RKO (cell line): ENCODE measurements at regions not wholly inside any gene's neighbourhood (a gene's known extent, or its start where the extent isn't known, plus 50 kb on each side); places are given as distances from the start of the nearest gene placed in this dataset.

Source experiments
- DNase-seq: peaks from one replicate; pipeline ENCODE4 v3.0.0-alpha.2; 2016; ENCODE audit warnings: low spot score

DNA sequence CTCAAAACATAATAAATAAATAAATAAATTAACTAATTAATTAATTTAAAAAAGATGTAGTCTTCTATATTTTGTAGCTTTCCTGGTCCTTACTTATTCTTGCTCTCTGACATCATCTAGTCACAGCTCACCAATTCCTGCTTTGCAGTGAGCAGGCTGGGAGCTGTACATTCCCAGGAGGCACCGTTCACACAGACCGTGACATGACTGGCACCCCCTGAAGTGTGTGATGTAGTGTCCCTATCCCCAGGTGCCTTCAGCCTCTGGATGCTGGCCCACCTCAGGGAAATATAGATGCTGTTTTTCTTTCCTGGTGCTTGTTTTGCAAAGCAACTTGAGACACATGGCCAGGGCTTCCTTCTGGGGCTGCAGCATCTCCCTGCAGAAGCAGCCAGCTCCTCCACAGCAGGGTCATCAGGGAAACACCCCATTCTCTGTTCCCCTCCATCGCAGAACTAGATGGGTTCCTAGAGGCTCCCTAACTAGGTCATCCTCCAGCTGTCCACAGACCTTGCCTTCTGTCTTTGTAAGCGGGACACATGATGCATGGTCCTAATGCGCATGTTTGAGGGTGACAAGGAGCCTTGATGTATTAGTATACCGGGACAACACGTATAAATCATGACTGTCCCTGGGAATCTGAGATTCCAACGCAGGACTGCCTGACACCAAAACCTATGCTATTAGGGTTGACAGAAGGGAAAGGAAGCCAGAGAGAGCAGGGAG is 76.4 kb downstream of the RHOB start:
- no peak for DNase-seq

DNA sequence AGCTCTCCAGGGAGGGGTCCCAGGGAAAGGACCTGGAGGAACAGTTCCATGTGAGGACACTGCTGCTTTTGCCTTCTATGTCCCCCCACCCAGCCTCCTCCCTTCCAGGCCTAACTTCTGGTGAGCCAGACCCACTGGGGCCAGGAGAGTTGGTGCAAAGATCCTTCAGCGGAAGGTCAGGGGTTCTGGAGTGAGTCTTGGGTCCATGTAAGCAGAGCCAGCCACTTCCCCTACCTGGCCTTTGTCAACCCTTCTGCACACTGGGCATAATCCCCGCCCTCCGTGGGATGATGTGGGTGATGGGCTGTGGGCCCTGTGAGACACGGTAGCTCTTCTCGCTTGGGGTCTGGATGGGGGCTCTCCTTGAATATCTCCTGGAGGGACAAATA is 76.9 kb downstream of the RHOB start:
- DNase-seq = no peak

DNA sequence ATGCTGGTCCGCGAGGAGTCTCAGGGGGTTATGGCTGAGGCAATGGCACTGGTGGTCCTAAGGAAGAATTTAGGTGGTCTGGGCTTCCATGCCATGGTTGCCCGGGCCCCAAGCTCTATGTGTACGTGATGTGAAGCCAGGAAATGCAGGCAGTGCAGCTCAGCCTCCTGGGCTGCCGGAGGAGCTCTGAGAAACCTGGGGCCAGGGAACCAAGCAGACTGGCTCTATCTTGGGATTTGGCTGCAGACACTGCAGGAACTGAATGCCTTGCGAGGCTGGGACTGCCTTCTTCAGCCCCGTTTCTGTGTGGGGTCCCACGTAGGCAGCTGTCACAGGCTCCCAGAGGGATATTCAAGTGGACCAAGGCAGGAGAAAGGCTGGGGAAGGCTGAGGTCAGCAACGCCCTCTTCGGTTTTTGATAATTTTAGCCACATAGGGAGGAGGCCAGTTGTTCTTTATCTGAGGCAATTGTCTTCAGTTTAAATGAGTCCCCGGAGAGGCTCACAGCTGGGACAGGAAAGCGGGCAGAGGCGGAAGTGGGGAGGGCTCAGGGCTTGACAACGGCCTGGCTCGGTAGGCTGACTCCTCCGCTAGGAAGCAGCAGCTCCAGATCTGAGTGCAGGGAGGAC is 77.7 kb downstream of the RHOB start:
- DNase-seq = no peak

DNA sequence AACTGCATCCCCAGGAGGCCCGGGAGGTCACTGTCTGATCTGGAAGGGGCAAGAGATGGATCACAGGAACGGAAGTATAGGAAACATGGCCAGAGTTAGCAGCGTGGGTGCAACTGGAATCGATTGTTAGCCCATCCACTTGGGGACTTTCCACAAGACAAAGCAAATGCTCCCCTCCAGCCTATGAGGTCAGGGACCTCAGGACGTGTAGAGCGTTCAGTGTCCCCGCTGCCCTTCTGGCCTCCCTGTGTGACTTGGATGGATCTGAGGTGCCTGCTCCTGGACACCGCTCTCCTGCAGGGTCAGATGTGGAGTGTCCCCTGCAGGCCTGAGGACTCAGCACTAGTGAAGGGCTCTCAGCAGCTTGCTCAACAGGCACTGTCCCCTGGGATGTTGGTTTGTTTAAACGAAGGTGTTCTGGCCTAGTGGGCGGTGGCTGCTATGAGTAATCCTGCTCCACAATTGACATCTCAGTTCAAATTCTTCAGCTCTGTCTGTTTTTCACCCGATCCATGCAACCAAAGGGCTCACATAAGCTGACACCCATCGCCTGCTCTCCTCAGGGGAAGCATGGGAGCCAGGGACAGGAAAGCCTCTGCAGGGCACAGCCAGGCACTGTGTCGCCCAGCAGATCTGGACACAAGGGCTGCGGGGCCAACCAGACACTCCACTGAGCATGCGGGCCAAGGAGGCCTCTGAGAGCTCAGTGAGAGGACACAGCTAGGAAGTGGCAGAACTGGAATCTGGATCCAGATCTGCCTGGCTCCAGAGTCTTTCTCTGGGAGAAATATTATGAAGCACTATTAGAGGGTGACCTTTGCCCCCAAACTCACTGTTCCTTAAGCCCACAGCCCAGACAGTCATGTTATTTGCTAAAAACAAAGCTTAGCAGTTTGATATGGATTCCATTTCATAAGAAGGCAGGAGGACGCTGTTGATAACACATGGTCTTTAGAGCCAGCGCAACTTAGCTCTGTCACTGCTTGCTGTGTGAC is 78.5 kb downstream of the RHOB start:
- no peak for DNase-seq

DNA sequence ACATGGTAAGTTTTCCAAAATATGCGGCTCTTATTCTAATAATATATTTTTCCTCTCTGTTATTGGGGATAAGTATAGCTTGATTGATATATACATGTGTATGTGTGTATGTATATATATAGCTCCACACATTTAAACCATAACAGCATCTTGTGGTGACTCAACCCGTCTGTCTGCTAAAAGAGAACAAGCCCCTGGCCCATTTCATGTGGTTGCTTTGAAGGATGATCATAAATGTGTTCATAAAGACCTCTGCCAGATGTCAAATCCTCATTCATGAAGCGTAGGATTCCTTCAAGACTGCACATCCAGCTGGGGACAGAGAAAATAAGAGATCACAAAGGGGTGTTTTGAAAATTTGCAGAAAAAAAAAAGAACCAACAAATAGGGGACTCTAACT is 79.3 kb downstream of the RHOB start:
- DNase-seq = no peak

DNA sequence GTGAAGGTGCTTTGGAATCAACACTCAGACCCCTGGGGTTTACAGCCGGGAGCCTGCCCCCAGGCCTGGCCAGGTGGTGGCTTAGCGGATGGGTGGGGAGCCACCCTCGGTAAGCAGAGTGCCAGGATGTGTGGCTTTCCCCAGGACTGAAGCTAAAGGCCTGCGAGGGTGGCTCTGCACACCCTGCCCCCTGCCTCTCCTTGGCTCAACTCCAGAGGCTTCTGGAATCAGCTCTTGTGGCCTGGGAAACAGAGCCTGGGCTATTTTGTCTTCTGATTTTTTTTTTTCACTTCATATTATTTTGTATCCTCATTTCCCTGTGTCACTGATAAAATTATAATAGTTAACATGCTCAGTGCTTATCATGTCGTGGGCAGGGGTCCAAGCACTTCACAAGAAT is 79.8 kb downstream of the RHOB start:
- DNase-seq = no peak

DNA sequence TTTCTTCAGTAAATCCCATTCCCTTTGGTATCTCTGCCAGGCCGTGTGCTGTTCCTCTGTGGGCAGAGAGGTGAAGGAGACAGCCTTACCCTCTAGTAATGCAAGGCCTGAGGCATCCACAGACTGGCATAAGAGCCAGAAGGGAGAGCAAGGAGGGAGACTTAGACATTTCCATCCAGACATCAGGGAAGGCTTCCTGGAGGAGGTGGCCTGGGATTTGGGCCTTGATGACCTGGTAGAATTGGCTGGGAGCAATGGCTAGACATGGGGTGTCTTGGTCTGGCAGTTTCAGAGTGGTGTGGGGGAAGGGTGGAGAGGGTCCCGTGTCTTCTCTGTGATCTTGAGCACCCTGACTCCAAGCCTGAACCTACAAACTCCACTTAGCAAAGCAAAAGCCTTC is 81.8 kb downstream of the RHOB start:
- DNase-seq = no peak

DNA sequence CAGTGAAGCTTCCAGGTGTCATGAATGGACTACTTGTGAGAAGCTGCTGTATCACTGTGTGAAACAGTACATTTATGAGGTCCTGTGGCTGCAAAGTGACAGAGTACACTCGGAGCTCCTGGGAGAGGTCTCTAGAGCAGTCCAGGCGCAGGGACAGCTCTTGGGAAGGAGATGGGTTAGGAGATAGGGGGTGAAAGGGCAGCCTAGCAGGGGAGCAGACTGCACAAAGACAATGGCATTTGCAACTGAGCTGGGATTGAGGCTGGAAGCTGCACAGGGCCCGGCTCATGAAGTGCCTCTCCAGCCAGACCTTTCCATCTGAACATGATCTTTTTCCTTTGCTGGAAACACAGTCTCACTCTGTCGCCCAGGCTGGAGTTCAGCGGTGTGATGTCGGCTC is 83.6 kb downstream of the RHOB start:
- no peak for DNase-seq

DNA sequence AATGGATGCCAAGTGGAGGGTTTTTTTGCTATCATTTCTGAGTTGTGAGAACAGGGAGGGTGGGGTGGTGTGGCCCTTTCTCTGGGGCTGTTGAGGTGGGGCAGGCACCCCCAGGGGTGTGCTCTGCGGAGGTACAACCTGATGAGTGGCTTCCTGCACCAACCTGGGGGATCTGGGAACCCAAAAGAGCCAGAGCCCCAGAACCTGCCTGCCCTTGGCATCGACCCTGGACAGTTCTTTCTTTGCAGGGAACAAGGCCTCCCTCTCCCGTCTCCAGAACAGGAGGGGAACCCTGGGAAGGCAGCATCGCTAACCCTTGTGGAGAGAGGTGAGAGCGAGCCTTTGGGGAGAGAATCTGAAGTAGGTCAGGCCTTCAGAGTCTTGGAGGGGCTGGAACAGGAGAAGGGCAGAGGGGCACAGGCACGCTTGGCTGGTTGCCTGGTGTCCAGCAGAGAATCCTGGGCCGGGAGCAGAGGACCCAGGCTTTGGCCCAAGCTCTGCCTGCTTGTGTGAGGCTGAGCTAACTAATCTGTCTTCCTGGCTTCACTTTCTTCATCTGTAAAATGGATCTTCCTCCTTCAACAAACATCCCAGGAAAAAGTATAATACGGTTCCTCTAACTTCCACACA is 84.9 kb downstream of the RHOB start:
- DNase-seq = no peak

DNA sequence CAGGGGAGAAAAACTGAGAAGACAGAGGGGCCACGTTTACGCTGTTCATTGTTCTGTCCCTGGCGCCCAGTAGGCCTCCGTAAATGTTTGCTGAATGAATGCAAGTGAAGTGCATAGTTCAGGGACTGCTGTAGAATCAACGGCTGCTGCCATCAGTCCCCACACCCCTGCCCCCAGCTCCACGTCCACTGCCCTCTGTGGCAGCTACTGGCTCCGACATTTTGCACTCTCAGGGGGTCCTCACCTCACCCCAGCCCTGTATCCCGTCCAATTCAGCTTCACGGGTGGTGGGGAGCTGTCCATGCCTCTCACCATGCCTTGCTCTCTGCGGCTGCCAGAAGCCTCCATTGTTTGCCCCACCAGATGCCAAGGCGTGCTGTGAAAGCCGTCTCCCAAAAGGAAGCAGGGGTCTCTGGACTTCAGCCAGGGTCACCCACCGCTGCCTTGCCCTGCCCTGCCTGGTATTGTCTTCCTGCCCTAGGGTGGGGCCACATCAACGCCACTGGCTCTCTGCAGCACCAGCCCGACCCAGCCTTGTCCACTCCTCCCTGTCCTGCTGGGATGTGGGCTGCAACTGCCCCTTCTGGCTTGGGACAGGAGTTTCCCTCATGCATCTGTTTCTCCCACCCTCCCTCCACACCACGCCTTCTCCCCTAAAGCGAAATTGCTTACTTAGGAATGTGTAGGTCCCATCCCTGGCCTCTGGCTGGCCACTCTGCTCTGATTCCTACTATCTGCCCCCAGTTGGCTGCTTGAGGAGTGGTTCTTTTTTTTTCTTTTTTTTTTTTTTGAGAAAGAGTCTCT is 86.0 kb downstream of the RHOB start:
- DNase-seq = no peak

DNA sequence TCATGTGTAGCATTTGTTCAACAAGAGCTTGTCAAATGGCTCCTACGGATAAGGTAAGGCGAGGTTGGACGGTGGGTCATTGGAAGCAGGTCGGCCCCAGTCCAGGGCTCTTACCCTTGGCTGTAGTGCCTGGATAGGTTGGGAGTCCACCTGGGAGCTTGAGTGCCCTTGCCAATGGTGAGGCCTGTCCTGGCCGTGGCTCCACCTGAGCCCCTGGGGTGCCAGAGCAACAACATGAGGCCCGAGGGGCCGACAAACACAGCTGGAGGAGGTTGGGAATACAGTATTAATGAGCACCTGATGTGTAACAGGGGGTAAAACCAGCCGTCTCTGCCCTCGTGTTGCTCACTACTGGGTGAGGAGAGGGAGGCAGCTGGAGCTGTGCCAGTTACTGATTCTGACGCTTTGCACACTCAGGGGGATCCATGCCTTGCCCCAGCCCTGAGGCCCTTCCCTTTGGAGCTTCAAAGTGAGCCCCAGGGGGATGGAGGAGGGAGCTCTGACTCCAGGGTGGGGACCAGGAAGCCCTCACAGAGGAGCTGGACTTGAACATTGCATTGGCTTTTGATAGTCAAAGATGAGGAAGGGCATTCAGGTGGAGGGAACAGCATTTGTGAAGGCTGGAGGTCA is 87.2 kb downstream of the RHOB start:
- no peak for DNase-seq

DNA sequence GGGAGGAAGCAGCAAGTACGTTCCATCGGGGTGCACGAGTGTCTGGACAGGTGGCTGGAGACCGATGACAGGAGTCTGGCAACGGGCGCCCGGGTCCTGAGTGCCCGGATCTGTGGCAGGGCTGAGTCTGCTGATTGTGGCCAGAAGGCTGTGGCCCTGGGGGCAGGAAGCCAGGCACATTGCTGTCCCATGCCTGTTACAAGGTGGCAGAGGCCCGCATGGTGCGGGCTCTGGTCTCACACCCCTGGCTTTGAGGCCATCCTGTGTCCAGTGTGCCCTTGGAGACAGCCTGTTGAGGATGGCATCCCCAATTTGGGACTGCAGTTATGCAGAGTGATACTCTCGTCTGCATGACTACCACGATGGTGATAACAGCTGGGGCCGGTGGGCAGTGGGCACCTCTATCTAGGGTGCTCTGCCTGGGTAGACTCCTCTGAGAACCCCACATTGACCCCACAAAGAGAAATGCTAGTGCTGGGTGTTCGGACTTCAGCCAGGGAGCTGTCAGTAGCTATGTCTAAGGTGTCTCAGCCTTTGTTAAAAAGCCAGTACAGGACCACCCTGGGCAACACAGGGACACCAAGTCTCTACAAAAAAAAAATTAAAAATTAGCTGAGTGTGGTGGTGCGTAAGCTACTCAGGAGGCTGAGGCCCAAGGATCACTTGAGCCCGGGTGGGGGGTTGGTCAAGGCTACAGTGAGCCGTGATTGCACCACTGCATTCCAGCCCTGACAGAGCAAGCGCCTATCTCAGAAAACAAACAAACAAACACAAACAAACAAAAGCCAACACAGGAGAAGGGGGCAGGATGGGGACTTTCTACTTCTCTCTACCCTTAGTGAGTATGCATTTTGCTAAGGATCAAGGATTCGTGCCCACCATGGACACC is 88.3 kb downstream of the RHOB start:
- no peak for DNase-seq

DNA sequence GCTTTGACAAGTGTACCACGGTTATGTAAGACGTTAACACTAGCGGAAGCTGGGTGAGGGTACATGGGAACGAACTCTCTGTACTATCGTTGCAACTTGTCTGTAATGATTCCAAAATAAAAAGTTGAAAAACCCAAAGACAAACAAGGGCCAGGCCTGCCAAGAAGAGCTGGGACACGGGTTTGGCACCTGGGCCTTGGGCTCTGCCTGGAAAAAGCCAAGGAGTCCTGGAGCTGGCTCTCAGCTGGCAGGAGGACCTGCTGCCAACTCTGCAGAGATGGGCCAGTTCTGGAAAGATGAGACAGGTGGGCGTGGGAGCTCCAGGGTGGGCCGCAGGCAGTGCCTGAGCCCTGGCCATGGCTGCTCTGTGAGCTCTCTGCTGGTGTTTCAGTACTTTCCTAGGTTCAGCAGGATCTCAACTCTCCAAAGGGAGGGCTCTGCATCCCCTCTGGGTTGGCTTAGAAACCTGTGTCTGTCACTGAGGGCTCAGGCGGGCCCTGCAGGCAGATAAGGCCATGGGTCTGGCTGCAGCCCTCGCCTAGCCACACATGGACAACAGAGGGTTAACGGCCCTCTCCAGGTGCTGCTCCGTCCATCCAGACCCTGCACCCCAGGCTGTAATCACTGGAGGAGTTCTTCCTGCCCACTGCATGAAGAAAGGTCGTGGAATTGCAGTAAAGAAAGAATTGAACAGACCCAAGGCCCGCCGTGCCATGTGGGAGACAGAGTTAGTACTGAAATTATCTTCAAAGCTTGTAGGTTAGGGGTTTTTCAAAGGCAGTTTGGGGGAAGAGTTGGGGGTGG is 89.9 kb downstream of the RHOB start:
- no peak for DNase-seq

DNA sequence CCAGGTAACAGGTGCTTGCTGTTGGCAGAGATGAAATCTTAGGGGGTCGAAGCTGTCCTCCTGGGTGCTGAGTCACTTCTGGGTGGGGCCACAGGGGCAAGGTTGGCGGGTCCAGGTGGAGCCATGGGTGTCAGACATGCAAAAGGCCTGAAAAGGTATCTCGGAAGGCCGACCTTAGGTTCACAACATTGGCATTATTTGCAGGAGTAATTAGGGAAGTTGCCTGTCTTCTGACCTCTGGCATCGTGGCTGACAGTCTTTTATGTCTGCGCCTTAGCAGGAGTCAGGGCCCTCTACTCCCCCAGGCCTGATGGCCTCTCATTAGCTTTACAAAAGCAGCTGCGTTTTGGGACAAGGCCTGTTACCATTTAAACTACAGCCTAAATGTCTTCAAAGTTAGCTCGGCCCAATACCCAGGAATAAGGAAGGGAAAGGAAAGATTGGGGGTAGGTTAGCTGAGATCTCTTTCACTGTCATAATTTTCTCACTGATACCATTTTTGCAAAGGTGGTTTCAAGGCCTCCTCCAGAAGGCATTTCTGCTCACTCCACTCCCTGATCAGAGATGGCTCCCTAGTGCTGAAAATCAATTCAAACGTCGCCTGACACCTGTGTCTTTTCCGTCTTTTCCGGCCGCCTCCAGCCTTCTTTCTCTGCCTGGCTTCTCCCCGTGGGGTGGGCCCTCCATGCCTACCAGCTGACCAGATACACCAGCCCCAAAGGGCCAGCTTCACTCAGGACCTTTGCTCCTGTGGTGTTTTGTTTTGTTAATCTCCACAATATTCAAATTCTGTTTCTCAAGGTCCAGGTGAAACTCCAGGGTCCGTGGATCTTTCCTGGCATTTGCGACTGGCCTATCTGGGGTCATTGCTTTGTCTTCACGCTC is 90.8 kb downstream of the RHOB start:
- no peak for DNase-seq

DNA sequence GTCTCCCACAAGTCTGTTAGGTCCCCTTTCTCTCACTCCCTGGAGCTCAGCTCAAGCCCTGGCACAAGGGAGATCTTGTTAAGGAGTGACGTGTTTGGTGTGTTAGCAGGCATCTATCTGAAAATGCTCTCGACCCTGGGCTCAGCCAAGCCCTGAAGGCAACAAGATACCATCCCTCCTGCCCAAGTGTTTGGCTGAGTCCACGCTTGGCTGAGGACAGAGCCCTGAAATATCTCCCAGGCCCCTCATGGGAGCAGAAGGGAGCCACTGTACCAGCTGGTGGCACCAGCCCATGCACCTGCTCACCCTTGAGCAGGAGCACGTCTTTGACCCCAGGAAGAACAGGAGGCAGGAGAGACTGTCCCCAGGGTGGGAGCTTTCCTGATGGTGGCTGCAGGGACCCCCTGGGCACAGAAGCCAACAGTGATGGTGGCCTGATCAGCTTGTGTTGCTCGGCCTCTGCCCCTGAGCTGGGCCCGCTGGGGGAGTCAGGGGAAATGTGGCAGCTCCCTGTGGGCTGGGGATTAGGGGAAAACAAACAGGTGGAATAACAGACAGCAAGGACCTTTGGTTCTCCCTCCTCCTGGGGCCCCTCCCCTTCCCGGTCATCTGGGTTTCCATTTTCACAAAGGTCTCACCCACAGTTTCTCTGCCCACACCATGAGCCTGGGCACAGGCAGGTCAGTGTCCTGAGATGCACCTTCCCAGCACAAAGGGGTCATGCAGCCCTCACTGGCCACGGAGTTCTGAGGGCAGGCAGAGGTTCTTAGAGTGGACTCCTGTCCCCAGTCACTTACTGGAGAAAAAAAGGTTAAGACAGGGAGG is 91.6 kb downstream of the RHOB start:
- no peak for DNase-seq

DNA sequence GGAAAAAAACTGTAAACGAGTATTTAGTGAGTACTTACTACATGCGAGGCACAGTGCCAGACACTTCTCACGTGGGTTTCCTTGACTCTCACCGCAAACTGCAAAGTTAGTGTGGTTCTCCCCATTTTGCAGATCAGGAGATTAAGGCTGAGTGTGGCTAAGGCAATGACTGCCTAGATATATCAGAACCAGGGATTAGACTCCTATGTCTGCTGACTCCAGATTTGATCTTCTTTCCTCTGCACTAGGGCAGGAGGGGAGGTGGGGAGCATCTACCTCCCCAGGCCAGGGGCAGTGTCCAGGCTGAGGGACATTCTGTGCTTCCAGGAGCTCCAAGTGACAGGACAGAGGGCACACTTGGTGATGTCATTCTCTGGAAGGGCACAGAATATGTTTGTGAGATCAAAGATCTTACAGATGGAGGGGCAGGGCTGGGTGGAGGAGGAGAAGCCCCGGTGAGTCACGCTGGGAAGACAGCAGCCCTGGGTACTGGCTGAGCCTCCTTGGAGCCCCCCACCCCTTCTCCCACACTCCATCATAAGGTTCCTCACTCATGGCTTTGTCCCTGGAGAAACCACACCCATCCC is 92.4 kb downstream of the RHOB start:
- no peak for DNase-seq
